Occipital lobe (tissue), 1 donor: ENCODE measurements at regions not wholly inside any gene's neighbourhood (a gene's known extent, or its start where the extent isn't known, plus 50 kb on each side); places are given as distances from the start of the nearest gene placed in this dataset.

Source experiments
- DNase-seq: peaks from one replicate; lab custom pipeline; 2025; lab: John Stamatoyannopoulos, UW

DNA sequence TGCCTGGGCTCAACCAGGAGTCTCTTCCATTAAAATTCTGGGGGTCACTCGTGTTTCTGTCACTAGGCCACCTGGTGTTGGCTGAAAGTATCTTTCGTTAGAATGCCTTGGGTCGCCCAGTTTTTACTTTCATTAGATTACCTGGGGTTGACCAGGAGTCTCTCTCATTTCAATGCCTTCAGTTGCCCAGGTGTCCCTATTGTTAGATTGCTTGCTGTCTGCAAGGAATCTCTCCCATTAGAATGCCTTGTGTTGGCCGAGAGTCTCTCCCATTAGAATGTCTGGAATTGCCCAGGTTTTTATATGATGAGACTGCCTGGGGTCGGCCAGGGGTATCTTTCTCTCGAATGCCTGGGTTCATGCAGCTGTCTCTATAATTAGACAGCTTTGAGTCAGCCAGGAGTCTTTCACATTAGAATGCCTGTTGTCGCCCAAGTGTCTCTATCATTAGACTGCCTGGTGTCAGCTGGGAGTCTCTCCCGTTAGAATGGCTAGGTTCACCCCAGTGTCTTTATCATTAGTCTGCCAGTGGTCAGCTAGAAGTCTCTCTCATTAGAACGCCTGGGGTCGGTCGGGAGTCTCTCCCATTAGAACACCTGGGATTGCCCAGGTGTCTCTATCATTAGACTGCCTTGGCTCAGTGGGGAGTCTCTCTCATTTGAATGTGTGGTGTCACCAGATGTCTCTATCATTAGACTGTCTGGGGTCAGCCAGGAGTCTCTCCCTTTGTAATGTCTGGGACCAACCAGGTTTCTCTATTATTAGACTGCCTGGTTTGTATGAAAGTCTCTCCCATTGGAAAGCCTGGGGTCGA lies 1446.8 kb downstream of the UQCRFS1 start:
- DNase-seq, result no peak

DNA sequence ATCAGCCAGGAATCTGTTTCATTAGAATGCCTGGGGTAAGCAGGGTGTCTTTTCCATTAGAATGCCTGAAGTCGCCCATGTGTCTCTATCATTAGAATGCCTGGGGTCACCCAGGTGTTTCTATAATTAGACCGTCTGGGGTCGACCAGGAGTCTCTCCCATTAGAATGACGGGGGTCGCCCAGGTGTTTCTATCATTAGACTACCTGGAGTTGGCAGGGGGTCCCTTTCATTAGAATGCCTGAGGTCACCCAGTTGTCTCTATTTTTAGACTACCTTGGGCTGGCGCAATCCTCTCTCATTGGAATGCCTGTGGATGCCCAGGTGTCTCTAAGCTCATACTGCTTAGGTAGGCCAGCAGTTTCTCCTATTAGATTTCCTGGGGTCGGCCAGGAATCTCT lies 1447.6 kb downstream of the UQCRFS1 start:
- DNase-seq, result no peak

DNA sequence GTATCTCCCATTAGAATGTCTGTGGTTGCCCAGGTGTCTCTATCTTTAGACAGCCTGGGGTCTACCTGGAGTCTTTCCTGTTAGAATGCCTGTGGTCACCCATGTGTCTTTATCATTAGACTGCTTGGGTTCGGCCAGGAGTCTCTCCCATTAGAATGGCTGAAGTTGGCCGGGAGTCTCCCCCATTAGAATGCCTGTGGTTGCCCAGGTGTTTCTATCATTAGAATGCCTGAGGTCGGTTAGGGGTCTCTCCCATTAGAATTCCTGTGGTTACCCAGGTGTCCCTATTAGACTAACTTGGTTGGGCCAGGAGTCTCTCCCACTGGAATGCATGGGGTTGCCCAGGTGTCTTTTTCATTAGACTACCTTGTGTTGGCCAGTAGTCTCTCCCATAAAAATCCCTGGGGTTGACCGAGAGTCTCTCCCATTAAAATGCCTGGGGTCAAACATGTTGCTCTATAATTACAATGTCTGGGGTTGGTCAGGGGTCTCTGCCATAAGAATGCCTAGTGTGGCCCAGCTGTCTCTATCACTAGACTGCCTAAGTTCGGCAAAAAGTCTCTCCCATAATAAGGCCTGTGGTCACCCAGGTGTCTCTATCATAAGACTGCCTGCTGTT lies 1448.7 kb downstream of the UQCRFS1 start:
- DNase-seq, result no peak

DNA sequence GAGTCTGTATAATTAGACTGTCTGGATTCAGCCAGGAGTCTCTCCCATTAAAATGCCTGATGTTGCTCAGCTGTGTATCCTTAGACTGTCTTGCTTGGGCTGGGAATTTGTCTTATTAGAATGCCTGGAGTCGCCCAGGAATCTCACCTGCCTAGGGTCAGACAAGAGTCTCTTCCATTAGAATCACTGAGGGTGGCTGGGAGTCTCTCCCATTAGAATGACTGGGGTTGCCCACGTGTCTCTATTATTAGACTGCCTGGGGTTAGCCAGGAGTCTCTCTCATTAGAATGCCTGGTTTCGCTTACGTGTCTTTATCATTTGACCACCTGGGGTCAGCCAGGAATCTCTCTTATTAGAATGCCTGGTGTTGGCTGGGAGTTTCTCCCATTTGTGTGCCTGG lies 1450.0 kb downstream of the UQCRFS1 start:
- no peak for DNase-seq

DNA sequence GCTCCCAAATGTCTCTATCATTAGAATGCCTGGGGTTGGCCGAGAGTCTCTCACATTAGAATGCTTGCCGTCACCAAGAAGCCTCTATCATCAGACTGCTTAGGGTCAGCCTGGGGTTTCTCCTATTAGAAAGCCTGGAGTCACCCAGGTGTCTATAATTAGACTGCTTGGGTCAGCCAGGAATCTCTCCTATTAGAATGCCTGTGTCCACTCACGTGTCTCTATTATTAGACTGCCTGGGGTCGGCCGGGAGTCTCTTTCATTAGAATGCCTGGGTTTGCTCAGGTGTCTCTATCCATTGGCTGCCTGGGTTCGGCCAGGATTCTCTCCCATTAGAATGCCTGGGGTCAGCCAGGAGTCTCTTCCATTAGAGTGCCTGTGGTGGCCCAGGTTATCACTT lies 1453.1 kb downstream of the UQCRFS1 start:
- no peak for DNase-seq

DNA sequence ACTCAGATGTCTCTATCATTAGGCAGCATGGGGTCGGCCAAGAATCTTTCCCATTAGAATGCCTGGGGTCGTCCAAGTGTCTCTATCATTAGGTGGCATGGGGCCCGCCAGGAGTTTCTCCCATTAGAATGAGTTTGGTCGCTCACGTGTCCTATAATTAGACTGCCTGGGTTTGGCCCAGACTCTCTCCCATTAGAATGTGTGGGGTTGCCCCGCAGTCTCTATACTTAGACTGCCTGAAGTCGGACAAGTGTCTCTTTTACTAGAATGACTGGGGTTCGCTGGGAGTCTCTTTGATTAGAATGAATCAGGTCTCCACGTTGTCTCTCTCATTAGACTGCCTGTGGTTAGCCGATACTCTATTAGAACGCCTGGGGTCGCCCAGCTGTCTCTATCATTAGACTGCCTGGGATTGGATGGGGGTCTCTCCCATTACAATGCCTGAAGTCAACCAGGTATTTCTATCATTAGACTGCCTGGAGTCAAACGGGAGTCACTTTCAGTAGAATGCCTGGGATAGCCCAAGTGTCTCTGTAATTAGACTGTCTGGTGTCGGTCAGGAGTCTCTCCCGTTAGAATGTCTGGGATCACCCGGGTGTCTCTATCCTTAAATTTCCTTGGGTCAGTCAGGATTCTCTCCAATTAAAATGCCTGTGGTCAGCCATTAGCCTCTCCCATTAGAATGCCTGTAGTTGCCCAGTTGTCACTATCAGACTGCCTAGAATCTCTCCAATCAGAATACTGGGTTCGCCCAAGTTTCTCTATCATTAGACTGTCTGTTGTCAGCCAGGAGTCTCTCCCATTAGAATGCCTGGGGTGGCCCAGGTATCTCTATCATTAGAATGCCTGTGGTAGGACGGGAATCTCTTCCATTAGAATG lies 1454.1 kb downstream of the UQCRFS1 start:
- DNase-seq, result no peak

DNA sequence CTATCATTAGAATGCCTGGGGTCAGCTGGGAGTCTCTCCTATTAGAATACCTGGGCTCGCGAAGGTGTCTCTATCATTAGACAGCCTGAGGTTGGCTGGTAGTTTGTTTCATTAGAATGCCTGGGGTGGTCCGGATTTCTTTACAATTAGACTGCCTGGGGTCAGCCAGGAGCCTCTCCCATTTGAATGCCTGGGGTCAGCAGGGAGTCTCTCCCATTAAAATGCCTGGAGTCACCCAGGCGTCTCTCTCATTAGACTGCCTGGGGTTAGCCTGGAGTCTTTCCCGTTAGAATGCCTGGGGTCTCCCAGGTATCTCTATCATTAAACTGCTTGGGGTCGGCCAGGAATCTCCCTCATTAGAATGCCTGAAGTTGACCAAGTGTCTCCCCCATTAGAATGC lies 1458.3 kb downstream of the UQCRFS1 start:
- DNase-seq, result no peak

DNA sequence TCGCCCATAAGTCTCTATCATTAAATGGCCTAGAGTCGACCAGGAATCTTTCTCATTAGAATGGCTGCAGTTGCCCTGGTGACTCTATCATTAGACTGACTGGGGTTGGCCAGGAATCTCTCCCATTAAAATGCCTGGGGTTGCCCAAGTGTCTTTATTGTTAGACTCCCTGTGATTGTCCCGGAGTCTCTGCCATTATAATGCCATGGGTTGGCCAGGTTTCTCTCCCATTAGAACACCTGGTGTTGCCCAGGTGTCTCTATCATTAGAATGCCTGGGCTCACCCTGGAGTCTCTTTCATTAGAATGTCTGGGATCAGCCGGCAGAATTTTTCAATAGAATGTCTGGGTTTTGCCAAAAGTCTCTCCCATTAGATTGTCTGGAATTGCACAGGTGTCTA lies 1459.3 kb downstream of the UQCRFS1 start:
- DNase-seq, result no peak

DNA sequence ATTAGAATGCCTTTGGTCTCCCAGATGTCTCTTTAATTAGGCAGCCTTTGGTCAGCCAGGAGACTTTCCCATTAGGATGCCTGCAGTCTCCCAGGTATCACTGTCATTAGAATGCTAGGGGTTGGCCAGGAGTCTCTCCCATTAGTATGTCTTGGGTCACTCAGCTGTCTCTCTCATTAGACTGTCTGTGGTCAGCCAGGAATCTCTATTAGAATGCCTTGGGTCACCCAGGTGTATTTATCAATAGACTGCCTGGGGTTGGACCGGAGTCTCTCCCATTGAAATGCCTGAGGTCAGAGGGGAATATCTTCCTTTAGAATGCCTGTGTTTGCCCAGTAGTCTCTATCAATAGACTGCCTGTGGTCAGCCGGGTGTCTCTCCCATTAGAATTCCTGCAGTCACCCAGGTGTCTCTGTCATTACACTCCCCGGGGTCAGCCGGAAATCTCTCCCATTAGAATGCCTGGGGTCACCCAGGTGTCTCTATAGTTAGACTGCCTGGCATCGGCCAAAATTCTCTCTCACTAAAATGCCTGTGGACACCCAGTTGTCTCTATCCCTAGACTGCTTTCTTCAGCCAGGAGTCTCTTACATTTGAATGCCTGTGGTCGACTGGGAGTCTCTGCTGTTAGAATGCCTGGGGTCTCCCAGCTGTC lies 1460.3 kb downstream of the UQCRFS1 start:
- no peak for DNase-seq

DNA sequence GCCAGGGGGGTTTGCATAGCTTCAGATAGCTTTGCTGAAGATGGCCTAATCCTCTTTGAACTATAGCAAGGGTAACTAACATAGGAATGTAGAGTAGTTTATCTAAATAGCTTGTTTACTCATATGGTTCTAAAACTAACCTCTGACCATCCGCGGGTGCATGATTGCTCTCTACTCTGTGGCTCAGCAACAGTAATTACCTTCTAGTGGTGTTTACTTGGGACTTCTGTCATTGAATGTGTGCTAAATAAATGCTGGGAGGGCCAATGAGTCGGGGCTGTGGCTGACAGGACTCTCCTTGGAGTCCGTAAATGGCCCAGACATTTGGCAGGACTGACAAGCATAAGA lies 1461.9 kb downstream of the UQCRFS1 start:
- no peak for DNase-seq

DNA sequence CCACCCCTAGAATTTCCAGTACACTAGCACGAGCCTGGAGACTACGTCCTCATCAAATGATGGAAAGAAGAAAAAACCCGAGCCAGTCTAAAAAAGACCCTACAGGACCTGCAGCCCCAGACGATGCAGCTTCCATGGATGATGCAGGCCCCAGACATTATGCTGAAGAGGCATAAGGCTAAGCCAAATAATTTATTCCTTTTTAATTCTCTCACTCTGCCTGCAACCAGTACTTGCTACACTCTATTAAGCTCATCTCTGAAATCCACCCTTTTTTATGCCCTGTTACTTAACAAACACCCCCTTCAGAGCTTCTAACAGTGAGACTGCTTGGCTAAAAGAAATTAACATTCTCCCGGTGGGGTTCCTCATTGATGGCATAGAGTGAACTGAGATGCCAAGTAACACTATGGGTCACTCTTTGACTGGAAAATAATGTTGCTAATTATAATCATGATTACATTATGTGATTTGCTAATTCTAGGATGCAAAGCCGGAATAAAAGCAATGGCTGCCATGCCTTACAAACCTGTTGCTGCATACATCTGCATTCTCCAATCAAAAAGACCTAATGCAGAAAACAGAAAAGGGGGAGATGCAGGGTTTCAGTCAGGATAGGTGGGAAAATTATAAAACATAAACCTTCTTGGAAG lies 1462.4 kb downstream of the UQCRFS1 start:
- DNase-seq, result no peak

DNA sequence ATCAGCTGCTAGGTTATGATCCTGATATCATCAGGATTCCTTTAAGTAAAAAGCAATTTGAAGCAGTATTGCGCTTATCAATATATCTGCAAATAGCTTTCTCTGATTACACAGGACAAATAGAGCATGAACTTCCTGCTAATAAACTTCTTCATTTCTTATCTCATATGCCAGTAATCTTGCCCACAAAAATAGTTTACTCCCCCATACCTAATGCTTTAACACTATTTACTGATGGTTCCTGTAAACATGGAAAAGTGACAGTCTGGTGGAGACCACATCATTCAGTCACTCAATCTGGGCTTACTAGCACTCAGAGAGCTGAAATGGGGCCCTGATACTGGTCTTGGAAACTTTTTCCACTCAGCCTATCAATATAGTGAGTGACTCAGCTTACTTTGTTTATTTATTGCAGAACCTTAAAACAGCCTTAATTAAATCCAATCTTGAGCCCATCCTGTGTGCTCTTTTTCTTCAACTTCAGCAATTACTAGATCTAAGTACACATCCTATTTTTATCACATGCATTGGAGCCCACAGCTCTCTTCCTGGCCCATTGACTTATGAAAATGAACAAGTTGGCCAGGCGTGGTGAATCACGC lies 1464.3 kb downstream of the UQCRFS1 start:
- DNase-seq, result no peak

DNA sequence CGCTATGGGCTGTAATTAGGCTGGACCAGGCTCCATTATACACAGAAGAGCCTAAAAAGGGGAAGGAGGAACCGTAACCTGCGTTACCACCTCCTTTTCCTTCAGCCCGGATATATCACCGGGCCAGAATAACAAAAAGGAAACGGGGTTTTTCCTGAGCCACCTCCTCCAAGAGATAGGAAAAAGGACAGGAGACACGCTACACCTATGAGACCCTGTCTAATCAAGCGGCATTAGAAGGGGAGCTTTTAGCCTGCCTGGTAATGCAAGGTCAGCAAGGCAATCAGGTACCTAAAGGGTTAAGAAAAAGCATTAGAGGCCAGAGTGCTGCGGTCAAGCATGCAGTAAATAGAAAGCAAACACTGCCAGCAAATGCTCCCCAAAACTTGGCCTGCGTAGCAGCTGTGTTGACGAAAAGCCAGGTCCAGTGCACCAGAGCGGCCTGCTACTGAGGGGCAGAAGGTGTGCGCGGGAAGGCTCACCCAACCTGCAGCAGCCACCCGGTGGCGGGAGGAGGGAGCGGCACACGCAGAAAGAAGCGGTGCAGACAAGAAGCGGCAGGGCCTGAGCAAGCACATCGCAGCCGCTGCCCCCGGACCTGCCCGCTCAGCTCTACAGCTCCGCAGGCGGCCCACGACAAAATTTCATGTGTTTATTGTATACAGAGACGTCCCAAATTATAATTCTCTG lies 1466.1 kb downstream of the UQCRFS1 start:
- no peak for DNase-seq

DNA sequence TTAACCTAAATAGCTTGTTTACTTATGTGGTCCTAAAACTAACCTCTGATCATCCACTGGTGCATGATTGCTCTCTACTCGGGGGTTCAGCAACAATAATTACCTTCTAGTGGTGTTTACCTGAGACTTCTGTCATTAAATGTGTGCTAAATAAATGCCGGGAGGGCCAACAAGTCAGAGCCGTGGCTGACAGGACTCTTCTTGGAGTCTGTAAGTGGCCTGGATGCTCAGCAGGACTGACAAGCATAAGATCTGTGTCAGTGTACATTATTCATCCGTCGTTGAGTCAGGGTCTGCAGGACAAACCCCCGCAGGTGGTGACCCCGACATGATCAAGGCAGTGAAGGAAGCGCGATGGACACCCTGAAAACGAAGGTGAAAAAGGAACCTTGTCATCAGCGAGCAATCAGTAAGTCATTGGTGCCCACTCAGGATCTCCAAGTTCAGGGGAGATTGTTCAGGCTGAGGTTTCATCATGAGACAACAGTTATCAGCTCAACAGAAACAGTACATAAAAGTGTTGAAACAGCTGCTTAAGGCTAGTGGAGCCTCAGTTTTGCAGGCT lies 1466.9 kb downstream of the UQCRFS1 start:
- no peak for DNase-seq

DNA sequence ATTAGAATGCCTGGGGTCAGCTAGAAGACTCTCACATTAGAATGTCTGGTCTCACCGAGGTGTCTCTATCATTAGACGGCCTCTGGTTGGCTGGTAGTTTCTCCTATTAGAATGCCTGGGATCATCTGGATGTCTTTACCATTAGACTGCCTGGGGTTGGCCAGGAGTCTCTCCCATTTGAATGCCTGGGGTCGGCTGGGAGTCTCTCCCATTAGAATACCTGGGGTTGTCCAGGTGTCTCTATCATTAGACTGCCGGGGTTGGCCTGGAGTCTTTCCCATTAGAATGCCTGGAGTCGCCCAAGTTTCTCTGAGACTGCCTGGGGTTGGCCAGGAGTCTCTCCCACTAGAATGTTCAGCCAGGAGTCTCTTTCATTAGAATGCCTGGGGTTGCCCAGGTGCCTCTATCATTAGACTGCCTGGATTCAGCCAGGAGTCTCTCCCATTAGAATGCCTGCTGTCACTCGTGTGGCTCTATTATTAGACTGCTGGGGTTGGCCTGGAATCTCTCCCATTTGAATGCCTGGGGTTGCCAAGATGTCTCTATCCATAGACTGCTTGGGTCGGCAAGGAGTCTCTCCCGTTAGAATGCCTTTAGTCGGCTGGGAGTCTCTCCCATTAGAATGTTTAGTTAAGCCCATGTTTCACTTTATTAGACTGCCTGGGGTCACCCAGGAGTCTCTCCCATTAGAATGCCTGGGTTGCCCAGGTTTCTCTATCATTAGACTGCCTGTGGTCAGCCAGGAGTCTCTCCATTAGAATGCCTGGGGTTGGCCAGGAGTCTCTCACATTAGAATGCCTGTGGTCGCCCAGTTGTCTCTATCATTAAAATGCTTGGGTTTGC lies 1467.8 kb downstream of the UQCRFS1 start:
- DNase-seq, result no peak

DNA sequence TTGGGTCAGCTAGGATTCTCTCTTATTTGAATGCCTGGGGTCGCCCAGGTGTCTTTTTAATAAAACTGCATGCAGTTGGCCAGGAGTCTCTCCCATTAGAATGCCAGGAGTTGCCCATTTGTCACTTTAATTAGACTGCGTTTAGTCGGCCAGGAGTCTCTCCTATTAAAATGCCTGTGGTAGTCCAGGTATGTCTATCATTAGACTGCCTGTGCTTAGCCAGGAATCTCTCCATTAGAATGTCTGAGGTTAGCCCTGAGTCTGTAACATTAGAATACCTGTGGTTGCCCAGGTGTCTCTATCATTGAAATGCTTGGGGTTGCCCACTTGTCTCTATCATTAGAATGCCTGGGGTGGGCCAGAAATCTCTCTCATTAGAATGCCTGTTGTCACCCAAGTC lies 1470.9 kb downstream of the UQCRFS1 start:
- no peak for DNase-seq

DNA sequence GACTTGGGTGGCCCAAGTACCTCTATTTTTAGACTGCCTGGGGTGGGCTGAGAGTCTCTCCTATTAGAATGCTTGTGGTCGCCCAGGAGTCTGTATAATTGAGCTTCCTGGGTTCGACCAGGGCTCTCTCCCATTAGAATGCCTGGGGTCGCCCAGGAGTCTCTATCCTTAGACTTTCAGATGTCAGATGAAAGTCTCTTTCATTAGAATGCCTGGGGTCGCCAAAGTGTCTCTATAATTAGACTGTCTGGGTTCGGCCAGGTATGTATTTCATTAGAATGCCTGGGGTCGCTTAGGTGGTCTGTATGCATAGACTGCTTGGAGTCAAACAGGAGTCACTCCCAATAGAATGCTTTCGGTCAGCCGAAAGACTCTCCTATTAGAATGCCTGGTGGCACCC lies 1471.7 kb downstream of the UQCRFS1 start:
- no peak for DNase-seq

DNA sequence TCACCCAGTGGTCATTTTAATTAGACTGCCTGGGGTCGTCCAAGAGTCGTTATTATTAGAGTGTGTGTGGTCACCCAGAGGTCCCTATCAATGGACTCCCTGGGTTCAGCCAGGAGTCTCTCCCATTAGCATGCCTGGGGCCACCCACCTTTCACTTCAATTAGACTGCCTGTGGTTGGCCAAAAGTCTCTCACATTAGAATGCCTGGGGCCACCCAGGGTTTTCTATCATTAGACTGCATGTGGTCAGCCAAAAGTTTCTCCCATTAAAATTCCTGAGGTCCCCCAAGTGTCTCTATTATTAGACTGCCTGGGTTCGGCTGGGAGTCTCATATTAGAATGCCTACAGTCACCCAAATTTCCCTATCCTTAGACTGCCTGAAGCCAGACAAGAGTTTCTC lies 1472.6 kb downstream of the UQCRFS1 start:
- DNase-seq, result no peak

DNA sequence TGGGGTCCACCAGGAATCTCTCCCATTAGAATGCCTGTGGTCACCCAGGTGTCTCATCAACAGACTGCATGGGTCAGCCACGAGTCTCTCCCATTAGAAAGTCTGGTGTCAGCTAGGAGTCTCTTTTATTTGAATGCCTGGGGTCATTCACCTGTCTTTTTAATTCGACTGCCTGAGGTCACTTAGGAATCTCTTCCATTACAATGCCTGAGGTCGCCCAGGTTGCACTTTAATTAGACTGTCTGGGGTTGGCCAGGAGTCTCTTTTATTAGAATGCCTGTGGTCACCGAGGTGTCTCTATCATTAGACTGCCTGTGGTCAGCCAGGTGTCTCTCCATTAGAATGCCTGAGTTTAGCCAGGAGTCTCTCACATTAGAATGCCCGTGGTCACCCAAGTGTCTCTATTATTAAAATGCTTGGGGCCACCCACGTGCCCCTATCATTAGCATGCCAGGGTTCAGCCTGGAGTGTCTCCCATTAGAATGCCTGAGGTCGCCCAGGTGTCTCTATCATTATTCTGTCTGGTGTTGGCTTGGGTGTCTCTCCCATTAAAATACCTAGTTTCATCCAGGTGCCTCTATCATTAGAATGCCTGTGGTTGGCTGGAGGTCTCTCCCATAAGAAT lies 1474.3 kb downstream of the UQCRFS1 start:
- DNase-seq, result no peak
